ENCODE measurements at regions not wholly inside any gene's neighbourhood (a gene's known extent, or its start where the extent isn't known, plus 50 kb on each side); places are given as distances from the start of the nearest gene placed in this dataset.

DNA sequence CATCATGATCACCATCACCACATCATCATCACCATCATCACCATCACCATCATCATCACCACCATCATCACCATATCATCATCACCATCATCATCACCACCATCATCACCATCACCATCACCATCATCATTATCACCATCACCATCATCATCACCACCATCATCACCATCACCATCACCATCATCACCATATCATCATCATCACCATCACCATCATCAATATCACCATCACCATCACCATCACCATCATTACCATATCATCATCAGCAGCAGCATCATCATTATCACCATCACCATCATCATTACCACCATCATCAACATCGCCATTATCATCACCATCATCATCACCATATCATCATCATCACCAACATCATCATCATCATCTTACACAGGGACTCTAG lies 351.1 kb downstream of the MIAT start:
- DNase-seq (ENCODE audit: low spot score): no peak

DNA sequence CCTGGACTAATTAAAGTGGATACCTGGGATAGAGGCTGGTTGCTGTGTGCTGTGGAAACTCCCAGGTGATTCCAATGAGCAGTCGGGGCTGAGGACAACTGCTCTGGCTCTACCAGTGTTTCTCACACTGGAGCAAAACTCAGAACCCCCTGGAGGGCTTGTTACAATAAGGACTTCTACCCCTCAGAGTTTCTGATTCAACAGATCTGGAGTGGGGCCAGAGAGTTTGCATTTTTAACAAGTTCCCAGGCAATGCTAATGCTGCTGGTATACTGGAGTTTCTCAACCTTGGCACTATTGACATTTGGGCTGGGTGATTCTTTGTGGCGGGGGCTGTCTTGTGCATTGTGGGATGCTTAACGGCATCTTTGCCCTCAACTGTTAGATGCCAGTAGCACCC lies 353.7 kb downstream of the MIAT start:
- no peak for DNase-seq (ENCODE audit: low spot score)

DNA sequence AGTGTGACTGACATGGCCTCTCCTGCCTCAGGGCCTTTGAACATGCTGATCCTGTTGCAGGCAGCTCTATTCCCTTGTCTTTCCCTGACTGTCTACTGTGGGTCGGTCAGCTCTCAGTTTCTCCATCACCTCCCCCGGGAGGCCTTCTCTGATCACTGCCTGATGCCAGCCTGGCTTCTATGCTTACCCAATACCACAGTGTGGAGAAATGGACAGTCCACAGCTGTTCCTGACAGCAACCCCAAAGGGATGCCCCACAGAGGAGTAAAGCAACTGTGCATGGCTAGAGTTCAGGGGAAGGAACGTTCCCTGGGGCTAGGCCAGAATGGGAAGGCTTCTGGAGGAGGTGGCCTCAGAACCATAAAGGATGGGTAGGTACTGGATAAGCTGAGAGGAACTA lies 354.3 kb downstream of the MIAT start:
- DNase-seq (ENCODE audit: low spot score): no peak

DNA sequence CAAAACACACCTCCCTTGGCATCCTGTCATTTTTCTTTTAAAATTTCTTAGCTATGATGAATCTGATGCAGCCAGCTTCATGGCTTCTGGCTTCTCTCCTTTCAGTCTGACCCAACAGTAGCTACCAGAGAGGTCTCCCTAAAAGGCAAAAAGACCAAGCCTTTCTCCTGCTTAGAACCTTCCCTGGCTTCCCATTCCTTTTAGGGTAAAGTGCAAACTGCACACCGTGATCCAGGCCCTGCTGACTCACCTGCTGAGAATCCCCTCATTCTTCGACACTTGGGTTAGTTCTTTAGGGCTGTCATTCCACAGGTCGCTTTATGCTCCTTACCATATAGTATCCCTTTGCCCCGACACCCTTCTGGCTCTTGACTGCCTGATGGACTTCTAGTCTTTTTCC lies 362.4 kb downstream of the MIAT start:
- DNase-seq (ENCODE audit: low spot score): no peak

DNA sequence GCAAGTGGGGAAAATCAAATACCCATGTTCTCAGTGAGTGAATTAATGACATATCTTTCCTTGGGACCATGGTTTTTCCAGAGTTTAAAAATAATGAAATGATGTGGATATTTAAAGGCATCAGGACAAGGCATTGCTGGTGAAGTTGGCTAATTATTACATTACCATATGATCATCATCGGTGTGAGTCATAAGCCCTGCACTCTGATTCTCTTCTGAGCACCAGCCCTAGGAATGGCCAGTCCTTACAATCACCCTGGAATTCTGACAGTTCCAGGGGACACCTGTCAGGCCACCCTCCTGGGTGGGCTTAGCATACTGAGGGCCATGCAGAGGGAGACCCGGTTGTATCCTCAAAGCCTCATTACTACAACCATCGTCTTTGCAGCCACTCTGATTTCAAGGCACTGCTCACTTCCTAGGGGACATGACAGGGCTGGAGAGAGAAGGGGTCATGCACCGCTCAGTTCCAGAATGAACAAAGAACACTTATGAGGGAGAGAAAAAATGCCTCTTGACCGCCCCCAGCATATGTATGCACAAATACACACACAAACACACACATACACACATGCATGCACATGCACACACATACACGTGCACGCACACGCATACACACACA lies 365.0 kb downstream of the MIAT start:
- DNase-seq (ENCODE audit: low spot score): no peak

DNA sequence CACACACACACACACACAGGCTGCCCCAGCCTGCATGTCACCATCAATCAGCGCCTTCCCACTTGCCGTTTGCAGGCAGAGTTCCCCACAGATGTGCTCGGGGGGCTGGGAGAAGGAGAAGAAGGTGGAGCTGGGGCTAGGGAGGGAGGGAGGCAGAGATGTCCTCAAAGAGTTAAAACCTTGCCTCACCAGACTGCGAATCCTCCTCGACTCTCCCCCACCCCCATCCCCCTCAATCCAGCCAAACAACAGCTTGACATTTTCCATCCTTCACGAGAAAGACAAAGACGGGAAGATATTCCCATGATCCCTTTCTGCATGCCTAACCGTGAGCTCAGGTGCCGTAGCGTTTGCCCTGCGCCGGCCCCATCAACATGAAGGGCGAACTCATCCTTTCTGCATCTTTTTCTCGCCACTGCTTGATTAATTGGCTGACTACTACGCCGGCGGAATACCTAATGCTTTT lies 365.5 kb downstream of the MIAT start:
- no peak for DNase-seq (ENCODE audit: low spot score)

DNA sequence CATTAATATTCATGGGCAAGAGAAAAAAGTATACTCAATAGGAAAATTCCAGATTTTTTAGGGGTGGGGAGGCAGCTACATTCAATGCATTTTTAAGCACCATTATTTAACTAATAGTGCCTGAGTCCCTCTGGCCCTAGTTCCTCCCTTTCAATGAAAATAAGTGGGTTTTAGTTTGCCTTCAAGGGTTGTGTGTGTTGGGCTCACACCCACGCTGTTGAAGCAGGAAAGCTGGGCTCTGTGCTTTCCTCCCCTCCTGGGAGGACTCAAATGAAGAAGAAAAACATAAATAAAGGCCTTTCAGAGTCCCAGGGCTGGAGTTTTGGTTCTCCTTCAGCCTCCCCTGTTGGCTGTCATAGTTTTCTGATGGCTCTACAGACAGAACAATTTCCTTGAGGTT lies 366.2 kb downstream of the MIAT start:
- no peak for DNase-seq (ENCODE audit: low spot score)

DNA sequence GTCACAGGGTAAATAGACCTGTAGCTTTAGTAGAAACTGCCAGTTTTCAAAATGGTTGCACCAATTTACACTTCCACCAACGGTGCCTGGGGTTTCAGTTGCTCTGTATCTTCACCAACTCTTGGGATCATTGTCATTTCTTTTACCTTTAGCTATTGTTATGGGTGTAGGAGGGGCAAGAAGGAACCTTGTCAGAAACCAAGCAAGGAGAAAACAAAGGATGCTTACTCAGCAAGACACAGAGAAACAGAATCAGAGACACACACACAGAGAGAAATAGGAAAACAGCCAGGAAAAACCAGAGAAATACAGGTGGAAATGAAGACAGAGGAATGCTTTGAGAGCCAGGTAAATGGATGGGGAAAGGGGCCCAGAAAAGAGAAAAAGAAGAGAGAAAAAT lies 367.6 kb downstream of the MIAT start:
- no peak for DNase-seq (ENCODE audit: low spot score)

DNA sequence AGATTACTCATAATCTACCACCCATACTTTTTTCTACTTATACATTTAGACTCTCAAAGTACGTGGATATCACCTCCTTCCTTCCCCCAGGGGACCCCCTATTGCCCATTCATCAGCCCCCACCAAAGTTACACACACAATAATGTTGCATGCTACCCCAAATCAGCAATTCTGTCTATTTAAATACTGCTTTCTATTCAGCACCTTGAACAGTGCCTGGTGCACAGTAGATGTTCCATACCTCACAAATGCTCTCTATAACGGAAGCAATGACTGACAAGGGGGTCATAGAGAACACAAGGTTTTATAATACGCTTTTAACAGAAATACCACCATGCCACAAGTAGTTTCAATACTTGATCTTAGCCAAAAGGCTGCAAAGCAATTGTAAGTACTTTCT lies 370.7 kb downstream of the MIAT start:
- DNase-seq (ENCODE audit: low spot score): no peak

DNA sequence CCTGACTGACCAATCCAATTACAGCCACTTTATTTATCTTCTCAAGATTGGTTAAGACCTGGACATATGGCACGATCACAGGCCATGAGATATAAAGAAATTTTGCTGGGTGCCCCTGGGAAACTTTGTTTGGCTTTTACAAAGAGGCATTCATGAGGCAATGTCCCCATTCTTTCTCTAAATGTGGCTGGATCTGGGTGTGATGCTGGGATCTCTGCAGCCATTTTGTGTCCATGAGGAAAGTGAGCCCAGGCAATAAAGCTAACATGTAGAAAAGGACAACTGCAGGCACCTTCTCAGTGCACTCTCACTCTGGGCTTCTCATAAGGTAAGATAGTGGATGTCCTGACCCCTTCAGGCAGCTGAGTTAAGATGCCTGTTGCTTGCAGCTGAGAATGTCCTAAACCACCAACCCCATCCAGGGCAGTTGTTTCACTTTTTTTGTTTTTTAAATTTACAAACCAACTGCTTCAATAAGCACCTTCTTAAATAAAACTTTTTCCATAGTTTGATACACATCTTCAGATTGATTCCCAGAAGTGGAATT lies 372.3 kb downstream of the MIAT start:
- DNase-seq (ENCODE audit: low spot score): no peak

DNA sequence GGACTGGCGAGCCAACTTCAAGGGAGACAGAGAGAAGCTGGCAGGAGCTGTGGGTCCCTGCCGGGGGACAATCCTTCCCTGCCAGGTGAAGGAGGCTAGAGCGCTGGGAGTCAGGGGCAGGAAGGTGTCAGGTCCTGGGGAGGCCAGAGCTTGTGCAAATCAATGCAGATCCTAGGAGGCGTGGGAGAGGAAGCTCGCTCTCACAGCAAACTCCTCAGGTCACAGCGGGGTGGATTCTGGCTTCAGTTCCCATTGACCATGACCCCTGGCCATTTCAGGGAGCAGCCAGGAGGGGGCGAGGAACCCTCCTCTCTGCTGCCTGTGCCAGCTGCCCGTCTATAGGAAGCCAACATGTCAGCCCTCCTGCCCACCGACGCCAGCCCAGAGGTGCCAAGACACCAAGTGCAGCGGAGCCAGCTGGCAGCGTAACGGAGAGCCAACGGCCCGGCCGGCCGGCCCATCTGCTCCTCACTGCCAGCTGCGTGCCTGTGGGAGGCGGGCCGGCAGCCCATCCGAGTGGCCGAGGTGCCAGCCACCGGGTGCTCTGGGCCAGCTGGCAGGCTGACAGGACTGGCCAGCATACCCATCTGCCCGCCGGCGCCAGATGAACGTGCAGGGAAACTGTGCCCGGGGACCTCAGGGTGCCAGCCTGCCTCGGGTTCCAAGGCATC lies 374.8 kb downstream of the MIAT start:
- DNase-seq (ENCODE audit: low spot score): no peak

DNA sequence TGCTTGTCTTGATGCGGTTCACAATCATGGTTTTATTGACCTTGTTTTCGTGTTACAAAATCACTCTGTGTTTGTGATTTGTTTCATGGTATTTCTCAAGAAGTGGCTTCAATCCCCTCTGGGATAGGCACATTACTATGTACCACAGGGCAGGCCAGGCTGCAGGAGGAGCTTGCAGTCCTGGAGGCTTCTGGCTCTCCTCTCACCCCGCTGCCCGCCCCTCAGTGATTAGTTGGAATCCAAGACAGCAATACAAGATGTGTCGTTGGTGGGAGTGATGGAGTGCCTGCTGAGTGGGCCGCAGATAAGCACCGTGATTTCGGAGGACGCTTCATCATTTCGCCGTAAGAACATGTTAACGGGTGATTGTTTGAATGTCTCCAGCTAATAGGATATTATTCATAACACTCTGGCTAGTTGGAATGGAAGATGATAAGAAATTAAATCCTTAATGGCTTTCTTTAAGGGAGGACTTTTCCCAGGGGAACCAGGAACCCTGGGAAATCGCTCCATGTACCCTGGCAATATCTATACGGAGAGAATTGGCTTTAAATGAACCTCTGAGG lies 384.4 kb downstream of the MIAT start:
- no peak for DNase-seq (ENCODE audit: low spot score)

DNA sequence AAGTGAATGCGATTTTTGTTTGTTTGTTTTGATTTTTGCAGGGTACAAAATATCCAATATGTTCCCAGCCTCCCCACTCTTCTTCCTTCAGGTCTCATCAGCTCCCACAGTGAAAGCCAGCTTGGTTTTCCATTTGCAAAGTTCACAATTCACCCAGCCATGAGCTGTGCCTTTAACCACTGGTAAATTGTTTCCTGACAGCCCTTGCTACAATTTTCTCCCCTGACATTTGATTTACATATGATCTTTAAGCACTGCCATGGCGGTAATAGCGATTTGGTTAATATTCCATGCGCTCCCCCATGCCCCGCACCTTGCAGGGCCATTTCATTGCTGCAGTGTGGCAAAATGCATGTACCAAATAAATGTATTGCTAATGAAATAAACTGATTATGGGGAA lies 385.9 kb downstream of the MIAT start:
- DNase-seq (ENCODE audit: low spot score): no peak

DNA sequence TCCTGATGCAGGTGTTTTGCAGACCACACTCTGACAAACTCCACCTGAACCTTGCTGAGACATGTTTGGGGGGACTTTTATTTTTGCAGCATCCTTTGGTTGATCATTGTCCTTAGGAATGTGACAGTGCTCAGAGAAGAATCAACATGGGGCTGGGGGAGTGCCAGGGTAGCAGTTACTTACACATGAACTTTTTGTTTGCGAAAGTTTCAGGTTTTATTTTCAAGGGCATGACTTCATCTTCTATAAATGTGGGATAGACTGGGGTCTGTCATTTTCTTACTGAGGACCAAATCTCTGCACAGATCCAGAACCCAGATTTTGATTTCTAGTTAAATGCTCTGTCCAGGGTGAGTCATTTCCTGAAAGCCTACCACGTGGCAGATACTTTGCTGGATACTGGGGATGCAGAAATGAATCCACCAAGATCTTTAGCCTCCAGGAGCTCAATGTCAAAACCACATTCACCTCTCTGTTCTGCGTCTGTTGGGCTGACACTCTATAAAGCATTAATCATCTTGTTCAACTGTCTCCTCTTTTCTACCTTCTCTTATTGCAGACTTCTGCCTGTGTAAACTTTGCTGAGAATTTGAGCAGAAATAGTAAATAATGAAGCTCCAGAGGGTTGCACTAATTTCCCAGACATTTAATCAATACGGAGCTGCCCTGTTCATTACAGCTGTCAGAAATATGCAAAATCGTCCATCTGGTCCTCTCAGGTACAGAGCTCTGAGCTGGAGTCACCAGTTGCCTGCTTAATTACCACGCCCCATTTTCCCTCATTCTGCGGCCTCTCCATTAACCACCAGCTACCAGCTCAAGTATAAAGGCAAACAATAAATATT lies 387.9 kb downstream of the MIAT start:
- DNase-seq (ENCODE audit: low spot score): no peak

DNA sequence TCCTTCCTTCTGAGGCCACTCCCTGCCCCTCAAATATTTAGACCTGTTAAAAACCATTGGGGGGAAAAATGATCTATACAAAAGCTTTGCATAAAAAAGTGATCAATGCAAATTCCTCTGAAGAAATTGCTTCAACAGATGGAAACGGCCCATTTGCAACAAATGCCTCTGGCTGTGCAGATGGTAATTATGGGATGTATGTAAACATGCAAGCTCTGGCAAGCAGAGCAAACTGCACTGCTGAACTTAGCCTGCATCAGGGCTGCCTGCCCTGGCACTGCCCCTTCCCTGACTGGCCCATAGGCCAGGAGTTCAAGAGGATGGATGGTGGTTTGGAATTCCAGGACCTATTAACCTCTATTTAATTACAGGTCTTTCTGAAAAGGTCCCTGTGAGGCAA lies 388.7 kb downstream of the MIAT start:
- DNase-seq (ENCODE audit: low spot score): no peak

DNA sequence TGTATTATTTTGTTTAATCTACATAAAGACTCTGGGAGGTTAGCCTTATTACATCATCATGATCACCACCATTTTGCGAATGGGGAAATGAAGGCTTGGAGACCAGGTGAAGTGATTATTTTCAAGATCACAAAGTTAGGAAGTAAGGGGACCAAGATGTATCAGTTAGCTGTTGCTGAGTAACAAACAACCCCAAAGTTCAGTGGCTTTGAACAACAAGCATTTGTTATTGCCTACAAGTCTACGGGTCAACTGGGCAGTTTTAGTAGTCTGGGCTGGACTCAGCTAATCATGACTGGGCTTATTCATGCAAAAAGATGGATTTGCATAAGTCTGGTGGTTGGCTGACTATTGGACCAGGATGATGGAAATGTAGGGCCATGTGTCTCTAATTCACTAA lies 389.2 kb downstream of the MIAT start:
- DNase-seq (ENCODE audit: low spot score): no peak

DNA sequence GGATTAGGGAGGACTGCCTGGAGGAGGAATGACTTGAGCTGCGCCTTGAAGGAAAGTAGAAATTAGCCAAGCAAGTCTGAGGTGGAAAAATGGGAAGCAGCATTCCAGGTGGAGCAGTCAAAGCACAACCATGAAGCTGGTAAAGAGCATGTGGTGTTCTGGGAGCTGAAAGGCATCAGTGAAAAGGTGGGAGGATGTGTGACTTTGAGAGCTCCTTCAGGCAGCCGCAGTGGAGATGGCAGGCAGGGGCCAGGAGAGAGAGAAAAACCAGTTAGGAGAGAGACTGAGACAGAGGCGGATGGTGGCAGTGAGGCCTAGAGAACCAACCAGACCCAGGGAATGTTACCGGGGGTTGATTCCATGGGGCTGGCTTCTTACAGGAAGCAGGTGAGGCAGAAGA lies 393.4 kb downstream of the MIAT start:
- DNase-seq (ENCODE audit: low spot score): no peak

DNA sequence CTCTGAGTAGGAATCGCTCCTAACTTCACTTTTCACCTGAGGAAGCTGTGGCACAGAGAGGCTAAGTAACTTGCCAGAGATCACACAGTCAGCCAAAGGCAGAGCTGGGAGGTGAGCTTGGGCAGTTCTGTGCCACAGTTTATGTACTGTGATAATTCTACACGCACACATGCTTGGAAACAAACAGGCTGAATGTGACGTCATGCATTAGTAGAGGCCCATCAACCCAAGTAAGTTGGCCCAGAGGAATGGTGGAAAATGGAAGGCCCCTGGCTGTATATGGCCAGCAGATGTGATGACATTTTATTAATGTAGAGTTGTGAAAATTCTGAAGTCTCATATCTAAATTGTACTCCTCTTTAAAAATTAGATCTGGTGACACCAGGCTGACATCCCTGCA lies 394.0 kb downstream of the MIAT start:
- no peak for DNase-seq (ENCODE audit: low spot score)

DNA sequence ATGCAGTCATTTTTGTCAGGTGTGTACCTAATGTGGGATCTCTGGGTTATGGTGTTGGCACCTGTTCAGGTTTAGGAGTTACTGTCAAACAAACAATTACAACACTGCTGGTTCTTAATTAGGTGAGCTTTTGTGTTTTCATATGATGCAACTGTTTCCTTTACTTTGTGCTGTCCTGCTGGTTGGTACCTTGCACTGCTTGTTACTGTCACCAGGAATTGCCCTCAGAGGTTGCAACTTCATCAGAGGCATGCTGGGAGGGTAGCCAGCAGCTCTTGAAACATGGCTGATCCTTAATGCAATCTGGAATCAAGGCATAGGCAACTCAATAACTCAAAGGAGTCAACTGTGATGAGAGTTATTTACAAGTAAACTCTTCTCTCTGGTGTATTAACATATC lies 400.3 kb downstream of the MIAT start:
- no peak for DNase-seq (ENCODE audit: low spot score)

DNA sequence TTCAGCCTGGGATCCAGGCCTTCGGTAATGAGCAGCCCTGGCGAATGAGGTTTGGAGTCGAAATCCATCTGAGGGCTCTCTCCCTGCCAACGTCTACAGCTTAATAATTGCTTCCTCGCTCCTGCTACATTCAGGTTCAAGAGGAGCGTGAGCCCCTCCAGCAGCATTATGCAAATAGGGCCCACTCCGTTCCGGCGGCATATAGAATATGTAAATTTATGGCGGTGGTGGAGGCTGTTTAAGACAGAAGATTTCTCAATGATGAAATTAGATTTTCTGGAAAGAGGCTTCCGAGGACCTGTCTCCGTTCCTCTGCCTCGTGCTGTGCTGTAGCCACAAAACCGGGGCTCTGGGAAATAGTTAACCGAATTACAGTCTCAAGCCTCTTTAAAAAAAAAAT lies 402.8 kb downstream of the MIAT start:
- no peak for DNase-seq (ENCODE audit: low spot score)

DNA sequence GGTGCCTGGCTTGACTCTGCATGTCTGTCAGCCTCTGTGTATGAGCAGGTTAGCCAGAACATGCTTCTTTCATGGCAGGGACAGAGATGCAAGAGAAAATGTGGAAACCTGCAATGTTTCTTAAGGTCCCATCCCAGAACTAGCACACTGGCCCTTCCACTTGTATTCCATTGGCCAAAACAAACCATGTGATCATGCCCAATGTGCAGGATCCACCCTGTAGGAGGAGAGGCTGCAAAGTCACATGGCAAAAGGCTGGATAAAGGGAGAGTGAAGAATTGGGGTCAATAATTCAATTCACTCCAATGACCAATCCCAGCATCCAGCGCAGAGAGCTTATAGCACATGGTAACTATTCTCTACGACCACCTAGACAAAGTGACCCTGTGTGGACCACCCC lies 405.5 kb downstream of the MIAT start:
- no peak for DNase-seq (ENCODE audit: low spot score)

DNA sequence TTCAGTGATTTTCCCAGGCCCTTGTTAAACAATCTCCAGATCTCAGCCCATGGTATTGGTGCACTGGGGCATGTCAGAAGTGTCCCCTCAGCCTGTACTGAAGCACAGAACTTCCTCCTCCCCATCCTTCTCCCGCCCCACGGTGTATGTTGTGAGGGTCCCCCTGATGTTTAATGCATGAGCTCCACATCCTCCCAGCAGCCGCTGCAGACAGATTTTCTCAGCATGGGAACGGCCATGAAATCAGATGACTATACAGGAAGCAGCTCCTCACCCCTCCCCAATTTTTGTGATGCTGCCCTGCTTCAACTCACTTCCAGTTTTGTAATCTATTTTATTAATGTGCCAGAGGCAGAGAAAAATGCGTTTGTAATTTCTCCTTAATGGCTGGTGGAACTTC lies 406.0 kb downstream of the MIAT start:
- no peak for DNase-seq (ENCODE audit: low spot score)

DNA sequence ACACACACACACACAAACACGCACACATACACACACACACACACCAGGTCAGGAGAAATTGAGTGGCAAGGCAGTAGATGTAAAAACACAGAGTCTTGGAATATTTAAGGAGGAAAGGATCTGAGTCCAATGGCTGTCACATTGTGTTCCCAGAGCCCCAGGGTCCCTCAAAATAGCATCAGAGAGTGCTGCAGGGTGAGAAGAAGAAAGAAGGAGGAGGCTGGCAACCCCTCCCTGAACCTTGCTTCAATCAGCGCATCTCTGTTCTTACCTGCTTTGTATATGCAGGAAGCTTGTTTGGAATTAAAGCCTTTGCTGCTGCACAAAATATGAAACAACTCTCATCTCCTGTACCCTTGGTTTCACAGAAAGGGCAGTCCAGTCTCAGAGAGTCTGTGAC lies 406.5 kb downstream of the MIAT start:
- no peak for DNase-seq (ENCODE audit: low spot score)
